PC-3 (cell line): ENCODE measurements at regions not wholly inside any gene's neighbourhood (a gene's known extent, or its start where the extent isn't known, plus 50 kb on each side); places are given as distances from the start of the nearest gene placed in this dataset.

ENCODE experiments used
- ATAC-seq: fragments of 200-7000 bp; cut with Tn5 transposase; 2 replicates; pipeline ENCODE4 v1.9.1; 2020; ENCODE audit warnings: mild to moderate bottlenecking, moderate library complexity
- BruUV-seq: library from RNA; stranded (reverse); fragments of 400-500 nt; replicated peaks from 2 replicates; lab custom pipeline; 2021; lab: Mats Ljungman, UMichigan
- CTCF ChIA-PET: fragments of 300-600 bp; sonication (Branson Sonifier 250); formaldehyde crosslinking; loops from one replicate; lab custom pipeline; 2022; ENCODE audit warnings: antibody characterized with exemption; lab: Charles Lee
- POLR2A ChIA-PET: fragments of 300-600 bp; sonication (Branson Sonifier 250); formaldehyde crosslinking; loops from one replicate; lab custom pipeline; 2022; ENCODE audit warnings: antibody characterized with exemption; ENCODE audit not compliant: unreplicated experiment; lab: Charles Lee
- DNase-seq: peaks from one replicate; pipeline ENCODE4 v3.0.0-alpha.2; 2015
- H2AFZ ChIP-seq: fragments of 300-600 bp; sonication (generic); 2 replicates; pipeline ENCODE4 v1.6.0; 2016; ENCODE audit warnings: antibody characterized with exemption, low read length
- H3F3A ChIP-seq: fragments of 300-600 bp; sonication (generic); one replicate; pipeline ENCODE4 v1.6.0; 2017; ENCODE audit warnings: antibody characterized with exemption, low read length, control low read depth, mild to moderate bottlenecking; ENCODE audit not compliant: unreplicated experiment
- H3K27ac ChIP-seq: fragments of 300-600 bp; sonication (generic); 2 replicates; pipeline ENCODE4 v1.5.1; 2016; ENCODE audit warnings: mild to moderate bottlenecking, low read length
- H3K27me3 ChIP-seq: fragments of 300-600 bp; sonication (generic); 2 replicates; pipeline ENCODE4 v1.6.1; 2016; ENCODE audit warnings: low read length, mixed read lengths
- H3K36me3 ChIP-seq: fragments of 300-600 bp; sonication (generic); 2 replicates; pipeline ENCODE4 v1.6.1; 2016; ENCODE audit warnings: low read depth, mixed run types, low read length, mixed read lengths
- H3K4me1 ChIP-seq: fragments of 300-600 bp; sonication (generic); 2 replicates; pipeline ENCODE4 v1.5.1; 2016; ENCODE audit warnings: low read length; ENCODE audit not compliant: insufficient read depth
- H3K4me2 ChIP-seq: fragments of 300-600 bp; sonication (generic); 2 replicates; pipeline ENCODE4 v1.6.0; 2016; ENCODE audit warnings: low read length
- H3K4me3 ChIP-seq: fragments of 300-600 bp; sonication (generic); 2 replicates; pipeline ENCODE4 v1.5.1; 2016; ENCODE audit warnings: mild to moderate bottlenecking, low read length, mixed read lengths
- H3K79me2 ChIP-seq: fragments of 300-600 bp; sonication (generic); 2 replicates; pipeline ENCODE4 v1.6.1; 2017; ENCODE audit warnings: low read length, mixed read lengths
- H3K9ac ChIP-seq: fragments of 300-600 bp; sonication (generic); 2 replicates; pipeline ENCODE4 v1.6.0; 2016; ENCODE audit warnings: mild to moderate bottlenecking, low read length
- H3K9me2 ChIP-seq: fragments of 300-600 bp; sonication (generic); replicated peaks from 2 replicates; pipeline ENCODE4 v1.6.1; 2016; ENCODE audit warnings: mixed run types, low read length, mixed read lengths
- H3K9me3 ChIP-seq: fragments of 300-600 bp; sonication (generic); 2 replicates; pipeline ENCODE4 v1.6.1; 2016; ENCODE audit warnings: low read length, mixed read lengths
- H4K20me1 ChIP-seq: fragments of 300-600 bp; sonication (generic); 2 replicates; pipeline ENCODE4 v1.6.1; 2016; ENCODE audit warnings: low read length, mixed read lengths
- EZH2 ChIP-seq: fragments of 300-600 bp; sonication (generic); IDR thresholded peaks from one replicate; pipeline ENCODE4 v1.6.1; 2017; ENCODE audit warnings: antibody characterized with exemption, mild to moderate bottlenecking, low read length; ENCODE audit not compliant: unreplicated experiment
- EZH2phosphoT487 ChIP-seq: fragments of 300-600 bp; sonication (generic); IDR thresholded peaks from 2 replicates; pipeline ENCODE4 v1.6.1; 2018; ENCODE audit warnings: mild to moderate bottlenecking, antibody characterized with exemption, low read length, borderline replicate concordance
- intact Hi-C: fragments of 100-400 bp; cut with micrococcal nuclease; formaldehyde crosslinking; loops from 2 replicates; pipeline ENCODE4 v1.9.0; 2023
- TF ChIP-seq, protein P1 (sequence below): fragments of 300-600 bp; sonication (generic); conservative IDR thresholded peaks from 2 replicates; pipeline ENCODE4 v1.5.1; 2017; ENCODE audit warnings: antibody characterized with exemption, low read depth, mild to moderate bottlenecking, low read length

DNA sequence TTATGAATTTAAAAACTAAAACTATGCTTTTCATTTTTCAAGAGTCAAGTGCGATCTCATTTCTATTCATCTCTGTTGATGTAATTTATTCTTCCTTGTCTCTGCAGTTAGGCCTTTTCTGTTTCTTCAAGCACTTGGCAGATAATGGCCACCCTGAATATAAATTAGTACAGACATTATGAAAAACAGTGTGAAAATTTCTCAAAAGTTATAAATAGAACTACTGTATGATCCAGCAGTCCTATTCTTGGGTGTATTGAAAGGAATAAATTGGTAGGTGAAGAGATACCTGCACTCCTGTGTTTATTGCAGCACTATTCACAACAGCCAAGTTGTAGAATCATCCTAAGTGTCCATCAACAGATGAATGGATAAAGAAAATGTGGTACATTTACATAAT is 248.3 kb downstream of the DOK5 start:
- Histone ChIP-seq H3K27ac (no peak overlapping the region), H3K79me2 (no peaks in the 10 kb centered on the region), H4K20me1 (no peaks in the 10 kb centered on the region), H3K4me3 (no peak overlapping the region), H3K4me1 (no peaks in the 10 kb centered on the region), H3K9me2 (no peaks in the 10 kb centered on the region), H3F3A (no peaks in the 10 kb centered on the region), H3K4me2 (no peak overlapping the region), H3K9me3 (no peaks in the 10 kb centered on the region; the same call in 1 of the 2 replicates), H2AFZ (no peak overlapping the region), H3K27me3 (peaks cover 11% of the 10 kb centered on the region; the same call in 1 of the 2 replicates), H3K9ac (no peak overlapping the region), H3K36me3 (no peaks in the 10 kb centered on the region)
- intact Hi-C loops: no loop called here
- TF ChIP-seq EZH2: no peak
- TF ChIP-seq, protein P1, sequence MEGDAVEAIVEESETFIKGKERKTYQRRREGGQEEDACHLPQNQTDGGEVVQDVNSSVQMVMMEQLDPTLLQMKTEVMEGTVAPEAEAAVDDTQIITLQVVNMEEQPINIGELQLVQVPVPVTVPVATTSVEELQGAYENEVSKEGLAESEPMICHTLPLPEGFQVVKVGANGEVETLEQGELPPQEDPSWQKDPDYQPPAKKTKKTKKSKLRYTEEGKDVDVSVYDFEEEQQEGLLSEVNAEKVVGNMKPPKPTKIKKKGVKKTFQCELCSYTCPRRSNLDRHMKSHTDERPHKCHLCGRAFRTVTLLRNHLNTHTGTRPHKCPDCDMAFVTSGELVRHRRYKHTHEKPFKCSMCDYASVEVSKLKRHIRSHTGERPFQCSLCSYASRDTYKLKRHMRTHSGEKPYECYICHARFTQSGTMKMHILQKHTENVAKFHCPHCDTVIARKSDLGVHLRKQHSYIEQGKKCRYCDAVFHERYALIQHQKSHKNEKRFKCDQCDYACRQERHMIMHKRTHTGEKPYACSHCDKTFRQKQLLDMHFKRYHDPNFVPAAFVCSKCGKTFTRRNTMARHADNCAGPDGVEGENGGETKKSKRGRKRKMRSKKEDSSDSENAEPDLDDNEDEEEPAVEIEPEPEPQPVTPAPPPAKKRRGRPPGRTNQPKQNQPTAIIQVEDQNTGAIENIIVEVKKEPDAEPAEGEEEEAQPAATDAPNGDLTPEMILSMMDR: no peak
- TF ChIP-seq EZH2phosphoT487: no peak
- no peak for DNase-seq
- no TSS peak for BruUV-seq
- ChIA-PET CTCF (no interaction called here), POLR2A (no interaction called here)
- ATAC-seq: no peak

DNA sequence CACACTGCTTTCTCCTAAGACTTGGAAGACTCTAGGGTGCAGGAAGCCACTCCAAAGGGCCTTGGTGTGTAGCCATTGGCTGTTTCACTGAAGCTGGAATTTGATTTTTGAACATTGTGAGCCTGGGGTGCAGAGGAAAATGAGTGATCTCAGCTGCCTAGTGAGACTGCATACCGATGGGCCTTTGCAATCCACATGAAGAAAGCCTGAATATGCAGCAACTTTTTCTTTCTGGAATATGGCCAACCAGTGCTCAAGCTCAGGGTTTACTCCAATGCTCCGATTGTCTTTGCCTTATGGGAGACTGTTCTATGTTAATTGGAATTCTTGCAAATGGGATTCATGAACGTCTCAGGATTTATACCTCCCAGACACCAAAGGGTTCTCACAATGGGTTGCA is 242.6 kb downstream of the DOK5 start:
- H2AFZ ChIP-seq: no peak overlapping the region
- intact Hi-C loops: no loop called here
- TF ChIP-seq EZH2phosphoT487 (no peak), EZH2 (no peak)
- TF ChIP-seq, protein P1: no peak
- H3K36me3 ChIP-seq: no peaks in the 10 kb centered on the region
- H3K9me2 ChIP-seq: no peaks in the 10 kb centered on the region
- H3K79me2 ChIP-seq: no peaks in the 10 kb centered on the region
- H3K4me1 ChIP-seq: no peaks in the 10 kb centered on the region
- no peaks in the 10 kb centered on the region; the same call in 1 of the 2 replicates for H3K9me3 ChIP-seq
- no peak for ATAC-seq
- no TSS peak for BruUV-seq
- ChIA-PET CTCF (no interaction called here), POLR2A (no interaction called here)
- H4K20me1 ChIP-seq: no peaks in the 10 kb centered on the region
- H3K27me3 ChIP-seq: peaks cover 6% of the 10 kb centered on the region; the same call in 1 of the 2 replicates
- H3K9ac ChIP-seq: no peak overlapping the region
- no peak overlapping the region for H3K4me2 ChIP-seq
- no peak overlapping the region for H3K4me3 ChIP-seq
- DNase-seq: no peak
- H3K27ac ChIP-seq: no peak overlapping the region
- no peaks in the 10 kb centered on the region for H3F3A ChIP-seq

DNA sequence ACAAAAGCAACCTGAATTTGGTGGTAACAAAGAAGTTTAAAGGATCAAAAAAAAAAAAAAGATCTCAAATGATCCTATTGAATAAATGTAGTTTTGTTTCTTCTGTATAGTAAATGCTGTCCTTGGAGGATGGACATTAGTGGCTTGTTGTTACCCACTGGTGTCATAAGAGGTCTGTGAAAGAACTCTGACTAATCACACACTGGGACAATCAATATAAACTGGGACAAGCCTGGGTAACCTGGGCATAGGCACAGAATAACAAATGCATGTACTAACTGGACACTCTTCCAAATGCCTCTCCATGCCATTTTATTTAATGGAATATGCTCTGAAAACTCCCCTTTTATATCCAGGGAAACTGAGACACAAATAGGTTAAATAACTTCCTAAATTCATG is 241.4 kb downstream of the DOK5 start:
- no TSS peak for BruUV-seq
- H3K4me2 ChIP-seq: no peak overlapping the region
- no peaks in the 10 kb centered on the region for H3K4me1 ChIP-seq
- TF ChIP-seq EZH2 (no peak), EZH2phosphoT487 (no peak)
- TF ChIP-seq, protein P1: no peak
- ChIA-PET CTCF (no interaction called here), POLR2A (no interaction called here)
- no peaks in the 10 kb centered on the region for H3F3A ChIP-seq
- intact Hi-C loops: no loop called here
- no peak for DNase-seq
- no peak overlapping the region for H3K9ac ChIP-seq
- no peaks in the 10 kb centered on the region for H4K20me1 ChIP-seq
- no peaks in the 10 kb centered on the region for H3K79me2 ChIP-seq
- H3K27me3 ChIP-seq: no peaks in the 10 kb centered on the region
- ATAC-seq: no peak
- no peaks in the 10 kb centered on the region for H3K9me3 ChIP-seq
- H3K9me2 ChIP-seq: no peaks in the 10 kb centered on the region
- no peak overlapping the region for H3K4me3 ChIP-seq
- H2AFZ ChIP-seq: no peak overlapping the region
- H3K27ac ChIP-seq: no peak overlapping the region
- no peaks in the 10 kb centered on the region for H3K36me3 ChIP-seq
